ENCODE measurements at regions not wholly inside any gene's neighbourhood (a gene's known extent, or its start where the extent isn't known, plus 50 kb on each side); places are given as distances from the start of the nearest gene placed in this dataset.

DNA sequence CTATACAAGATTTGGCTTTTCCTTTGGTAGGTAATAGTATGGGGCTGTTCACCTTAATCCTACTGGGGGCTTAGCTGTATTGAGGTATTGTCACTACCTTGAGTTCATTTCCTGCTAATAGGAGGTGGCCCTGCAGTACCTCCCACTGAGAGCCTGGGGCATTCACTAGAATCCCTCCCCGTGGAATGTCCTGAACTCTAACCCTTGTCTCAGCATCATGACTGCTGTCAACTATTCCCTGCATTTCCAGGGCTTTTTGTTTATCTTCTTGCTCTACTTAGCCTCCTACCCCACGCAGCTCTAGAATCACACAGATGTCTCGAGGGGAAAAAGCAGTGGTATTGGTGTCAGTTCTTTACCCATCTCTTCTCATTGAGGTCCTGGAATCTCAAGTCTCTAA is 542.3 kb downstream of the METTL4 start:
- POLR2A ChIA-PET: no interaction called here

More for the DNA sequence above, 542.3 kb downstream of the METTL4 start:
- TF ChIP-seq ZNF396 (CRISPR knock-in tag; IDR thresholded peaks at IDR 0.05; ENCODE audit: borderline replicate concordance) (no peak), TEAD1 (CRISPR knock-in tag; IDR thresholded peaks at IDR 0.05) (no peak), RORB (CRISPR knock-in tag; IDR thresholded peaks at IDR 0.05) (no peak), TCF7 (CRISPR knock-in tag; IDR thresholded peaks at IDR 0.05; ENCODE audit: low read depth) (no peak), FOXJ3 (CRISPR knock-in tag; IDR thresholded peaks at IDR 0.05; ENCODE audit: borderline replicate concordance) (no peak), MYBL2 (CRISPR knock-in tag; IDR thresholded peaks at IDR 0.05) (no peak), ZNF121 (CRISPR knock-in tag; IDR thresholded peaks at IDR 0.05) (no peak), ATF1 (CRISPR knock-in tag; IDR thresholded peaks at IDR 0.05) (no peak), ZNF138 (CRISPR knock-in tag; conservative IDR thresholded peaks at IDR 0.05) (no peak), ZNF219 (CRISPR knock-in tag; IDR thresholded peaks at IDR 0.05; ENCODE audit: borderline replicate concordance) (no peak)
- TF ChIP-seq, protein P1, sequence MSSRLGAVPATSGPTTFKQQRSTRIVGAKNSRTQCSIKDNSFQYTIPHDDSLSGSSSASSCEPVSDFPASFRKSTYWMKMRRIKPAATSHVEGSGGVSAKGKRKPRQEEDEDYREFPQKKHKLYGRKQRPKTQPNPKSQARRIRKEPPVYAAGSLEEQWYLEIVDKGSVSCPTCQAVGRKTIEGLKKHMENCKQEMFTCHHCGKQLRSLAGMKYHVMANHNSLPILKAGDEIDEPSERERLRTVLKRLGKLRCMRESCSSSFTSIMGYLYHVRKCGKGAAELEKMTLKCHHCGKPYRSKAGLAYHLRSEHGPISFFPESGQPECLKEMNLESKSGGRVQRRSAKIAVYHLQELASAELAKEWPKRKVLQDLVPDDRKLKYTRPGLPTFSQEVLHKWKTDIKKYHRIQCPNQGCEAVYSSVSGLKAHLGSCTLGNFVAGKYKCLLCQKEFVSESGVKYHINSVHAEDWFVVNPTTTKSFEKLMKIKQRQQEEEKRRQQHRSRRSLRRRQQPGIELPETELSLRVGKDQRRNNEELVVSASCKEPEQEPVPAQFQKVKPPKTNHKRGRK (CRISPR knock-in tag; IDR thresholded peaks at IDR 0.05; ENCODE audit: borderline replicate concordance): no peak
- TF ChIP-seq, protein P2, sequence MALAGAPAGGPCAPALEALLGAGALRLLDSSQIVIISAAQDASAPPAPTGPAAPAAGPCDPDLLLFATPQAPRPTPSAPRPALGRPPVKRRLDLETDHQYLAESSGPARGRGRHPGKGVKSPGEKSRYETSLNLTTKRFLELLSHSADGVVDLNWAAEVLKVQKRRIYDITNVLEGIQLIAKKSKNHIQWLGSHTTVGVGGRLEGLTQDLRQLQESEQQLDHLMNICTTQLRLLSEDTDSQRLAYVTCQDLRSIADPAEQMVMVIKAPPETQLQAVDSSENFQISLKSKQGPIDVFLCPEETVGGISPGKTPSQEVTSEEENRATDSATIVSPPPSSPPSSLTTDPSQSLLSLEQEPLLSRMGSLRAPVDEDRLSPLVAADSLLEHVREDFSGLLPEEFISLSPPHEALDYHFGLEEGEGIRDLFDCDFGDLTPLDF (CRISPR knock-in tag; IDR thresholded peaks at IDR 0.05): no peak
- TF ChIP-seq, protein P3, sequence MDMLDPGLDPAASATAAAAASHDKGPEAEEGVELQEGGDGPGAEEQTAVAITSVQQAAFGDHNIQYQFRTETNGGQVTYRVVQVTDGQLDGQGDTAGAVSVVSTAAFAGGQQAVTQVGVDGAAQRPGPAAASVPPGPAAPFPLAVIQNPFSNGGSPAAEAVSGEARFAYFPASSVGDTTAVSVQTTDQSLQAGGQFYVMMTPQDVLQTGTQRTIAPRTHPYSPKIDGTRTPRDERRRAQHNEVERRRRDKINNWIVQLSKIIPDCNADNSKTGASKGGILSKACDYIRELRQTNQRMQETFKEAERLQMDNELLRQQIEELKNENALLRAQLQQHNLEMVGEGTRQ (CRISPR knock-in tag; IDR thresholded peaks at IDR 0.05): no peak
- TF ChIP-seq, protein P4, sequence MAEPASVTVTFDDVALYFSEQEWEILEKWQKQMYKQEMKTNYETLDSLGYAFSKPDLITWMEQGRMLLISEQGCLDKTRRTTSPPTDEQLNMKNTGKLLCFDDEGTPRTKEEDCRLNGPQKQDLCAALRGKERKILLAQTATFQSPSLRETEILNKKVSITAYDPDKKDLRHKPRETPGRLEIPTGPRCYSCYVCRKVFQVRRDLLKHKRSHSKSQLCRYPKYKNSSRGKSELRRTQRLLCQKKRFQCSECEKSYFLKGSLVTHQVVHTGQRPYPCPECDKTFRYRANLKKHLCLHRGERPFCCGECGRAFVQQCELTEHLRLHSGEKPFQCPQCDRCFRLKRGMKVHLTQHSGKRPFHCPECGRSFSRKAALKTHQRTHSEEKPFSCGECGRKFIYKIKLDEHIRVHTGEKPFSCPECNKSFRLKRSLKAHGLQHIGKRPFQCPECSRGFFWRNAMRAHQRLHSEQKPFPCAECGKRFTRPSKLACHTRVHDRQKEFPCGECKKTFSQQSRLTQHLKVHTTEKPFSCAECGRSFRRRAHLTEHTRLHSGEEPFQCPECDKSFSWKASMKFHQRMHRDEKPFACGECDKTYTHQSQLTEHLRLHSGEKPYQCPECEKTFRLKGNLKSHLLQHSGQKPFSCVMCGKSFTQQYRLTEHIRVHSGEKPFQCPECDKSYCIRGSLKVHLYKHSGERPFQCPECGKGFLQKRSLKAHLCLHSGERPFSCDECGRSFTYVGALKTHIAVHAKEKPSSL (CRISPR knock-in tag; conservative IDR thresholded peaks at IDR 0.05): no peak
- TF ChIP-seq, protein P5, sequence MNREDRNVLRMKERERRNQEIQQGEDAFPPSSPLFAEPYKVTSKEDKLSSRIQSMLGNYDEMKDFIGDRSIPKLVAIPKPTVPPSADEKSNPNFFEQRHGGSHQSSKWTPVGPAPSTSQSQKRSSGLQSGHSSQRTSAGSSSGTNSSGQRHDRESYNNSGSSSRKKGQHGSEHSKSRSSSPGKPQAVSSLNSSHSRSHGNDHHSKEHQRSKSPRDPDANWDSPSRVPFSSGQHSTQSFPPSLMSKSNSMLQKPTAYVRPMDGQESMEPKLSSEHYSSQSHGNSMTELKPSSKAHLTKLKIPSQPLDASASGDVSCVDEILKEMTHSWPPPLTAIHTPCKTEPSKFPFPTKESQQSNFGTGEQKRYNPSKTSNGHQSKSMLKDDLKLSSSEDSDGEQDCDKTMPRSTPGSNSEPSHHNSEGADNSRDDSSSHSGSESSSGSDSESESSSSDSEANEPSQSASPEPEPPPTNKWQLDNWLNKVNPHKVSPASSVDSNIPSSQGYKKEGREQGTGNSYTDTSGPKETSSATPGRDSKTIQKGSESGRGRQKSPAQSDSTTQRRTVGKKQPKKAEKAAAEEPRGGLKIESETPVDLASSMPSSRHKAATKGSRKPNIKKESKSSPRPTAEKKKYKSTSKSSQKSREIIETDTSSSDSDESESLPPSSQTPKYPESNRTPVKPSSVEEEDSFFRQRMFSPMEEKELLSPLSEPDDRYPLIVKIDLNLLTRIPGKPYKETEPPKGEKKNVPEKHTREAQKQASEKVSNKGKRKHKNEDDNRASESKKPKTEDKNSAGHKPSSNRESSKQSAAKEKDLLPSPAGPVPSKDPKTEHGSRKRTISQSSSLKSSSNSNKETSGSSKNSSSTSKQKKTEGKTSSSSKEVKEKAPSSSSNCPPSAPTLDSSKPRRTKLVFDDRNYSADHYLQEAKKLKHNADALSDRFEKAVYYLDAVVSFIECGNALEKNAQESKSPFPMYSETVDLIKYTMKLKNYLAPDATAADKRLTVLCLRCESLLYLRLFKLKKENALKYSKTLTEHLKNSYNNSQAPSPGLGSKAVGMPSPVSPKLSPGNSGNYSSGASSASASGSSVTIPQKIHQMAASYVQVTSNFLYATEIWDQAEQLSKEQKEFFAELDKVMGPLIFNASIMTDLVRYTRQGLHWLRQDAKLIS (CRISPR knock-in tag; IDR thresholded peaks at IDR 0.05; ENCODE audit: borderline replicate concordance): no peak
- TF ChIP-seq, protein P6, sequence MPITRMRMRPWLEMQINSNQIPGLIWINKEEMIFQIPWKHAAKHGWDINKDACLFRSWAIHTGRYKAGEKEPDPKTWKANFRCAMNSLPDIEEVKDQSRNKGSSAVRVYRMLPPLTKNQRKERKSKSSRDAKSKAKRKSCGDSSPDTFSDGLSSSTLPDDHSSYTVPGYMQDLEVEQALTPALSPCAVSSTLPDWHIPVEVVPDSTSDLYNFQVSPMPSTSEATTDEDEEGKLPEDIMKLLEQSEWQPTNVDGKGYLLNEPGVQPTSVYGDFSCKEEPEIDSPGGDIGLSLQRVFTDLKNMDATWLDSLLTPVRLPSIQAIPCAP (CRISPR knock-in tag; IDR thresholded peaks at IDR 0.05): no peak
- TF ChIP-seq, protein P7, sequence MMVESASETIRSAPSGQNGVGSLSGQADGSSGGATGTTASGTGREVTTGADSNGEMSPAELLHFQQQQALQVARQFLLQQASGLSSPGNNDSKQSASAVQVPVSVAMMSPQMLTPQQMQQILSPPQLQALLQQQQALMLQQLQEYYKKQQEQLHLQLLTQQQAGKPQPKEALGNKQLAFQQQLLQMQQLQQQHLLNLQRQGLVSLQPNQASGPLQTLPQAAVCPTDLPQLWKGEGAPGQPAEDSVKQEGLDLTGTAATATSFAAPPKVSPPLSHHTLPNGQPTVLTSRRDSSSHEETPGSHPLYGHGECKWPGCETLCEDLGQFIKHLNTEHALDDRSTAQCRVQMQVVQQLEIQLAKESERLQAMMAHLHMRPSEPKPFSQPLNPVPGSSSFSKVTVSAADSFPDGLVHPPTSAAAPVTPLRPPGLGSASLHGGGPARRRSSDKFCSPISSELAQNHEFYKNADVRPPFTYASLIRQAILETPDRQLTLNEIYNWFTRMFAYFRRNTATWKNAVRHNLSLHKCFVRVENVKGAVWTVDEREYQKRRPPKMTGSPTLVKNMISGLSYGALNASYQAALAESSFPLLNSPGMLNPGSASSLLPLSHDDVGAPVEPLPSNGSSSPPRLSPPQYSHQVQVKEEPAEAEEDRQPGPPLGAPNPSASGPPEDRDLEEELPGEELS (CRISPR knock-in tag; IDR thresholded peaks at IDR 0.05): no peak
- TF ChIP-seq, protein P8, sequence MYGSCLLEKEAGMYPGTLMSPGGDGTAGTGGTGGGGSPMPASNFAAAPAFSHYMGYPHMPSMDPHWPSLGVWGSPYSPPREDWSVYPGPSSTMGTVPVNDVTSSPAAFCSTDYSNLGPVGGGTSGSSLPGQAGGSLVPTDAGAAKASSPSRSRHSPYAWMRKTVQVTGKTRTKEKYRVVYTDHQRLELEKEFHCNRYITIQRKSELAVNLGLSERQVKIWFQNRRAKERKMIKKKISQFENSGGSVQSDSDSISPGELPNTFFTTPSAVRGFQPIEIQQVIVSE (CRISPR knock-in tag; IDR thresholded peaks at IDR 0.05; ENCODE audit: borderline replicate concordance): no peak
- TF ChIP-seq, protein P9, sequence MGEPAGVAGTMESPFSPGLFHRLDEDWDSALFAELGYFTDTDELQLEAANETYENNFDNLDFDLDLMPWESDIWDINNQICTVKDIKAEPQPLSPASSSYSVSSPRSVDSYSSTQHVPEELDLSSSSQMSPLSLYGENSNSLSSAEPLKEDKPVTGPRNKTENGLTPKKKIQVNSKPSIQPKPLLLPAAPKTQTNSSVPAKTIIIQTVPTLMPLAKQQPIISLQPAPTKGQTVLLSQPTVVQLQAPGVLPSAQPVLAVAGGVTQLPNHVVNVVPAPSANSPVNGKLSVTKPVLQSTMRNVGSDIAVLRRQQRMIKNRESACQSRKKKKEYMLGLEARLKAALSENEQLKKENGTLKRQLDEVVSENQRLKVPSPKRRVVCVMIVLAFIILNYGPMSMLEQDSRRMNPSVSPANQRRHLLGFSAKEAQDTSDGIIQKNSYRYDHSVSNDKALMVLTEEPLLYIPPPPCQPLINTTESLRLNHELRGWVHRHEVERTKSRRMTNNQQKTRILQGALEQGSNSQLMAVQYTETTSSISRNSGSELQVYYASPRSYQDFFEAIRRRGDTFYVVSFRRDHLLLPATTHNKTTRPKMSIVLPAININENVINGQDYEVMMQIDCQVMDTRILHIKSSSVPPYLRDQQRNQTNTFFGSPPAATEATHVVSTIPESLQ (CRISPR knock-in tag; IDR thresholded peaks at IDR 0.05): no peak
- no peak for DNase-seq (ENCODE audit: low spot score)
- peaks cover 10% of the 10 kb centered on the region for H3K4me1 Mint-ChIP-seq
- H3K4me3 Mint-ChIP-seq: no peak overlapping the region
- peaks cover 5% of the 10 kb centered on the region for H3K27me3 Mint-ChIP-seq (ENCODE audit: low read depth)
- CTCF ChIA-PET: no interaction called here
- no peaks in the 10 kb centered on the region; the same call in none of the 2 replicates for H3K36me3 Mint-ChIP-seq
- no peak for ATAC-seq
- H3K27ac Mint-ChIP-seq: no peak overlapping the region
- H3K9me3 Mint-ChIP-seq: peaks cover 33% of the 10 kb centered on the region

Data from WTC11 (cell line).